ENCODE measurements at regions not wholly inside any gene's neighbourhood (a gene's known extent, or its start where the extent isn't known, plus 50 kb on each side); places are given as distances from the start of the nearest gene placed in this dataset.
A peak's percentile ranks its signal among the peaks of the same experiment; 100 is the strongest.
"Not testable (repeated sequence)": the region's sequence is repeated elsewhere in the genome, so short reads cannot be mapped to it uniquely, and the experiment has no call there.

GRCh38 chr4:78691971-78692821, 84.0 kb upstream of the BMP2K start:
- no peak for DNase-seq (ENCODE audit: low read depth)

- DNase-seq (ENCODE audit: low read depth) = no peak
These were observed 83.4 kb upstream of the BMP2K start for GRCh38 chr4:78692822-78693170.

GRCh38 chr4:78693777-78694456, 82.2 kb upstream of the BMP2K start:
- DNase-seq (ENCODE audit: low read depth) = peak; percentile 67

GRCh38 chr4:78694457-78694787, 81.7 kb upstream of the BMP2K start:
- no peak for DNase-seq (ENCODE audit: low read depth)

GRCh38 chr4:78695910-78696309, 80.2 kb upstream of the BMP2K start:
- DNase-seq (ENCODE audit: low read depth) = no peak

- DNase-seq (ENCODE audit: low read depth) = no peak
These were observed 73.1 kb upstream of the BMP2K start for GRCh38 chr4:78703079-78703478.

GRCh38 chr4:78704317-78704716, 71.8 kb upstream of the BMP2K start:
- DNase-seq (ENCODE audit: low read depth) = no peak

GRCh38 chr4:78704981-78705683, 71.0 kb upstream of the BMP2K start:
- DNase-seq (ENCODE audit: low read depth) = no peak

GRCh38 chr4:78706302-78706701, 69.8 kb upstream of the BMP2K start:
- DNase-seq (ENCODE audit: low read depth) = no peak

- no peak for DNase-seq (ENCODE audit: low read depth)
These were observed 68.9 kb upstream of the BMP2K start for GRCh38 chr4:78707268-78707667.

- DNase-seq (ENCODE audit: low read depth) = no peak
These were observed 68.4 kb upstream of the BMP2K start for GRCh38 chr4:78707793-78708192.

- DNase-seq (ENCODE audit: low read depth) = no peak
These were observed 65.6 kb upstream of the BMP2K start for GRCh38 chr4:78710536-78710935.

- DNase-seq (ENCODE audit: low read depth) = no peak
These were observed 64.5 kb upstream of the BMP2K start for GRCh38 chr4:78711676-78712075.

- not testable (repeated sequence) for DNase-seq (ENCODE audit: low read depth)
These were observed 61.6 kb upstream of the BMP2K start for GRCh38 chr4:78714598-78714997.

- not testable (repeated sequence) for DNase-seq (ENCODE audit: low read depth)
These were observed 60.8 kb upstream of the BMP2K start for GRCh38 chr4:78715372-78715771.

- not testable (repeated sequence) for DNase-seq (ENCODE audit: low read depth)
These were observed 58.4 kb upstream of the BMP2K start for GRCh38 chr4:78717712-78718111.

- no peak for DNase-seq (ENCODE audit: low read depth)
These were observed 55.9 kb upstream of the BMP2K start for GRCh38 chr4:78720204-78720603.

- DNase-seq (ENCODE audit: low read depth) = no peak
These were observed 55.0 kb upstream of the BMP2K start for GRCh38 chr4:78720994-78721677.

GRCh38 chr4:78721747-78722146, 54.4 kb upstream of the BMP2K start:
- no peak for DNase-seq (ENCODE audit: low read depth)

- DNase-seq (ENCODE audit: low read depth) = no peak
These were observed 53.8 kb upstream of the BMP2K start for GRCh38 chr4:78722320-78722719.

GRCh38 chr4:78722878-78723277, 53.3 kb upstream of the BMP2K start:
- DNase-seq (ENCODE audit: low read depth) = no peak
